ENCODE measurements at regions not wholly inside any gene's neighbourhood (a gene's known extent, or its start where the extent isn't known, plus 50 kb on each side); places are given as distances from the start of the nearest gene placed in this dataset.
A peak's percentile ranks its signal among the peaks of the same experiment; 100 is the strongest.

- ATAC-seq (peak; percentile 84), DNase-seq (ENCODE audit: low read depth, low spot score) (no peak)
- Histone ChIP-seq H3K4me3 (ENCODE audit: low read depth in 2 of 2, low read length in 2 of 2) (peak overlapping the region in 1 of 2 experiments; percentile 35; a peak in 2 of 4 replicates), H3K9me3 (ENCODE audit: control insufficient read depth, insufficient read depth, low read depth, low read length) (no peaks in the 10 kb centered on the region), H3K4me1 (ENCODE audit: control insufficient read depth, insufficient read depth, low read length) (0 out of 2 replicates have a peak, but pooled peaks cover 3% of the 10 kb centered on the region), H3K36me3 (ENCODE audit: control insufficient read depth, insufficient read depth, low read length) (no peaks in the 10 kb centered on the region), H3K27me3 (ENCODE audit: control insufficient read depth, insufficient read depth, low read length) (no peaks in the 10 kb centered on the region), H3K27ac (ENCODE audit: low read length) (no peak overlapping the region; the same call in 1 of the 2 replicates)
- ChIA-PET CTCF (no interaction called here), POLR2A (no interaction called here)
- TF ChIP-seq REST (IDR thresholded peaks at IDR 0.05; ENCODE audit: insufficient read depth in 1 of 2, low read depth in 2 of 2, low read length in 1 of 2), result no peak
- TF ChIP-seq SIN3A (IDR thresholded peaks at IDR 0.05; ENCODE audit: borderline replicate concordance, insufficient read depth, low read depth, low read length), result no peak
- no peak for TF ChIP-seq CTCF (IDR thresholded peaks at IDR 0.05)
- TF ChIP-seq TCF7L2 (IDR thresholded peaks at IDR 0.05; ENCODE audit: low read depth, low read length), result no peak
- TF ChIP-seq POLR2AphosphoS5 (IDR thresholded peaks at IDR 0.05; ENCODE audit: low read depth, low read length), result no peak
- intact Hi-C loops (cut with micrococcal nuclease; ENCODE audit: unreplicated experiment) (no loop called here), in situ Hi-C loops (cut with HindIII; ENCODE audit: low pct_unique_long_range_greater_than_20kb, low sequenced_read_pairs) (no loop called here)
- BruUV-seq (replicated peaks), result no TSS peak
Measured at GRCh38 chr6:3926150-3926482, 76.9 kb downstream of the FAM50B start.

- TF ChIP-seq REST (IDR thresholded peaks at IDR 0.05; ENCODE audit: insufficient read depth in 1 of 2, low read depth in 2 of 2, low read length in 1 of 2) (no peak), SIN3A (IDR thresholded peaks at IDR 0.05; ENCODE audit: borderline replicate concordance, insufficient read depth, low read depth, low read length) (no peak), TCF7L2 (IDR thresholded peaks at IDR 0.05; ENCODE audit: low read depth, low read length) (no peak), POLR2AphosphoS5 (IDR thresholded peaks at IDR 0.05; ENCODE audit: low read depth, low read length) (no peak), CTCF (IDR thresholded peaks at IDR 0.05) (no peak)
Measured at GRCh38 chr6:3928111-3928510, 78.9 kb downstream of the FAM50B start.

More at GRCh38 chr6:3928111-3928510, 78.9 kb downstream of the FAM50B start:
- H3K27ac ChIP-seq (ENCODE audit: low read length), result no peak overlapping the region
- intact Hi-C loops (cut with micrococcal nuclease; ENCODE audit: unreplicated experiment) (no loop called here), in situ Hi-C loops (cut with HindIII; ENCODE audit: low pct_unique_long_range_greater_than_20kb, low sequenced_read_pairs) (no loop called here)
- DNase-seq (ENCODE audit: low read depth, low spot score), result no peak
- H3K4me3 ChIP-seq (ENCODE audit: low read depth in 2 of 2, low read length in 2 of 2), result no peak overlapping the region
- H3K27me3 ChIP-seq (ENCODE audit: control insufficient read depth, insufficient read depth, low read length), result no peaks in the 10 kb centered on the region
- no TSS peak for BruUV-seq (replicated peaks)
- no peaks in the 10 kb centered on the region for H3K9me3 ChIP-seq (ENCODE audit: control insufficient read depth, insufficient read depth, low read depth, low read length)
- CTCF ChIA-PET, result no interaction called here
- H3K36me3 ChIP-seq (ENCODE audit: control insufficient read depth, insufficient read depth, low read length), result no peaks in the 10 kb centered on the region
- POLR2A ChIA-PET, result no interaction called here
- 0 out of 2 replicates have a peak, but pooled peaks cover 3% of the 10 kb centered on the region for H3K4me1 ChIP-seq (ENCODE audit: control insufficient read depth, insufficient read depth, low read length)
- no peak for ATAC-seq

Data from Panc1 (cell line).